Mammary epithelial cell (primary cell): ENCODE measurements at regions not wholly inside any gene's neighbourhood (a gene's known extent, or its start where the extent isn't known, plus 50 kb on each side); places are given as distances from the start of the nearest gene placed in this dataset.

Source experiments
- EZH2 ChIP-seq: IDR thresholded peaks from 2 replicates; pipeline ENCODE4 v1.6.1; 2012; ENCODE audit warnings: low read length, inconsistent platforms, borderline replicate concordance
- TF ChIP-seq, protein P1 (sequence below), 2 donors: IDR thresholded peaks in 1 of 2; conservative IDR thresholded peaks in 1 of 2; 2 replicates each; pipeline ENCODE4 v1.5.1; 2011 to 2012; ENCODE audit warnings: inconsistent platforms in 2 of 2, low read length in 2 of 2, mild to moderate bottlenecking in 2 of 2, control low read depth in 1 of 2, low read depth in 1 of 2; ENCODE audit not compliant: insufficient read depth in 1 of 2; ENCODE audit errors: extremely low read depth in 1 of 2

DNA sequence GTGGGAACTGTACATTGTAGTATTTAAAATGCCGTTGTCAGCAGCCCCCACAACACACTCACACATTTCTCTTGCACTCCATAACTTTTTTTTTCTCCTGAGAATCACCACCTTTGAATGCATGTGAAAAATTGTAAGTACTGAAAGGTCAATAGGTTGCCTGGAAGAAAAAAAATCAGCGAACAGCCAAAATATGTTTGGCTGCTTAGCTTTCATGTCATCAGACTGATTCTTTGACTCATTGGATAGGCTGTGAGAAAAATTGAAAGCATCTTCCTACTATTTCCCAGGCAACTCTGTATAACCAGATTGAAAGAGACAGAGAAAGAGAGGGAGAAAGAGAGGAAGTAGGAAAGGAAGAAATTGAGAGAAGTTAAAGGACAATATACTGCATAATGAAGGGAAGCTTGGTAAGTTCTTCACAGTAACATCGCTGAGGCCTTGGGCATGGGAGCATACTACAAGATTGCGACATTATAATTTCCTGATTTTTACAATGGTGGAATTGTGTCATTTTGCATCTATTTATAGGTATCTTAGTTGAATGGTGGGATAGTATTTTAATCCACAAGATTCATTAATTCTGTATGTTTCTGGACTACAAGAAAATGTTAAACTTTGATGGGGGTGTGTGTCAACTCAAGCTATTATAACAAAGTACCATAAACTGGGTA is 249.3 kb upstream of the KCND2 start:
- TF ChIP-seq, protein P1, sequence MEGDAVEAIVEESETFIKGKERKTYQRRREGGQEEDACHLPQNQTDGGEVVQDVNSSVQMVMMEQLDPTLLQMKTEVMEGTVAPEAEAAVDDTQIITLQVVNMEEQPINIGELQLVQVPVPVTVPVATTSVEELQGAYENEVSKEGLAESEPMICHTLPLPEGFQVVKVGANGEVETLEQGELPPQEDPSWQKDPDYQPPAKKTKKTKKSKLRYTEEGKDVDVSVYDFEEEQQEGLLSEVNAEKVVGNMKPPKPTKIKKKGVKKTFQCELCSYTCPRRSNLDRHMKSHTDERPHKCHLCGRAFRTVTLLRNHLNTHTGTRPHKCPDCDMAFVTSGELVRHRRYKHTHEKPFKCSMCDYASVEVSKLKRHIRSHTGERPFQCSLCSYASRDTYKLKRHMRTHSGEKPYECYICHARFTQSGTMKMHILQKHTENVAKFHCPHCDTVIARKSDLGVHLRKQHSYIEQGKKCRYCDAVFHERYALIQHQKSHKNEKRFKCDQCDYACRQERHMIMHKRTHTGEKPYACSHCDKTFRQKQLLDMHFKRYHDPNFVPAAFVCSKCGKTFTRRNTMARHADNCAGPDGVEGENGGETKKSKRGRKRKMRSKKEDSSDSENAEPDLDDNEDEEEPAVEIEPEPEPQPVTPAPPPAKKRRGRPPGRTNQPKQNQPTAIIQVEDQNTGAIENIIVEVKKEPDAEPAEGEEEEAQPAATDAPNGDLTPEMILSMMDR (conservative IDR thresholded peaks at IDR 0.05 in 1 of 2, IDR thresholded peaks at IDR 0.05 in 1 of 2; ENCODE audit: extremely low read depth in 1 of 2, insufficient read depth in 1 of 2, low read depth in 1 of 2, low read length in 2 of 2) = no peak
- no peak for TF ChIP-seq EZH2
